Lung (tissue), 11 donors: ENCODE measurements at regions not wholly inside any gene's neighbourhood (a gene's known extent, or its start where the extent isn't known, plus 50 kb on each side); places are given as distances from the start of the nearest gene placed in this dataset.
"Not testable (repeated sequence)": the region's sequence is repeated elsewhere in the genome, so short reads cannot be mapped to it uniquely, and the experiment has no call there.

Source experiments
- ATAC-seq: fragments of 200-7000 bp; cut with Tn5 transposase; one replicate; pipeline ENCODE4 v1.9.1; 2020; ENCODE audit warnings: moderate number of reproducible peaks; ENCODE audit not compliant: insufficient read depth, low FRiP score
- DNase-seq, 3 donors: peaks; one replicate each; pipeline ENCODE4 v3.0.0-alpha.2; 2013 to 2017
- H3K27ac ChIP-seq, 2 donors: one replicate each; pipeline ENCODE4 v1.5.1; 2013; ENCODE audit warnings: mild to moderate bottlenecking in 2 of 2, moderate library complexity in 2 of 2, control low read depth in 1 of 2, inconsistent platforms in 1 of 2, low read depth in 1 of 2, low read length in 1 of 2
- H3K27me3 ChIP-seq, 3 donors: one replicate each; pipeline ENCODE4 v1.5.1; 2013; ENCODE audit warnings: low read length in 2 of 3; ENCODE audit not compliant: control insufficient read depth in 3 of 3, insufficient read depth in 3 of 3
- H3K36me3 ChIP-seq, 4 donors: one replicate each; pipeline ENCODE4 v1.5.1; 2013; ENCODE audit warnings: low read length in 4 of 4, mild to moderate bottlenecking in 1 of 4, moderate library complexity in 1 of 4; ENCODE audit not compliant: control insufficient read depth in 4 of 4, insufficient read depth in 4 of 4
- H3K4me1 ChIP-seq, 5 donors: one replicate each; pipeline ENCODE4 v1.5.1; 2013; ENCODE audit warnings: low read length in 5 of 5, mild to moderate bottlenecking in 2 of 5, moderate library complexity in 1 of 5; ENCODE audit not compliant: control insufficient read depth in 5 of 5, insufficient read depth in 5 of 5
- H3K4me3 ChIP-seq: one replicate; pipeline ENCODE4 v1.5.1; 2013; ENCODE audit warnings: mild to moderate bottlenecking, control low read depth, moderate library complexity
- H3K9ac ChIP-seq, 2 donors: one replicate each; pipeline ENCODE4 v1.5.1; 2013; ENCODE audit warnings: low read length in 2 of 2, control low read depth in 1 of 2; ENCODE audit not compliant: insufficient read depth in 1 of 2
- H3K9me3 ChIP-seq, 4 donors: one replicate each; pipeline ENCODE4 v1.5.1; 2013; ENCODE audit warnings: low read length in 3 of 4, mild to moderate bottlenecking in 1 of 4, moderate library complexity in 1 of 4; ENCODE audit not compliant: control insufficient read depth in 4 of 4, insufficient read depth in 3 of 4
- WGBS, 2 donors: extraction: QIAGEN DNeasy Blood & Tissue Kit; methylation state at CpG; one replicate each; pipeline ENCODE4 v1.1.7; 2013; 5-methylcytosine and 5-hydroxymethylcytosine counted together
- TF ChIP-seq, protein P1 (sequence below): IDR thresholded peaks from 2 replicates; pipeline ENCODE4 v1.5.1; 2012; ENCODE audit warnings: mild to moderate bottlenecking; ENCODE audit errors: control extremely low read depth, extremely low read depth
- donor health status: control.
- donor health status: control.
- donor health status: Bipolar disorder and iron deficiency.
- donor health status: healthy.
- donor health status: DM: yes; HTN: yes; CAD: no.

DNA sequence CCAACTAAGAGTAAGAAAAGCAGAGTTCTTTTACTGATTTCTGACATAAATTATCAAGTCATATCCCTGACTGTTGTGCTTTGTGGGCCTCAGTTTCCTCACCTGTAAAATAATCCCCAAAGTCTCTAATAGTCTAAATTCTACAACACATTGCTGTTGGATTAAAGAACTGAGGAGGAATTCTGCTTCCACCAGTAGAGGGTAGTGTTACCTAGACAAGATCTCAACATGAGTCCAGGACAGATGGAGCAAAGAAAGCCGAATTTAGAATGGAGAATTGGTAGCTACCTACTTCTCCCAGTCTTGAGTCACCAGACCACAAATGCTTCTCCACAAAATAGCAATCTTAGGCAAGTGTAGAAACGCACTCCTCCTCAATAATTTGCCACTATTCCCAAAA is 462.5 kb upstream of the FSHR start:
- 18 to 22% methylated on average over 2 of the region's 2 CpGs for WGBS, 2 donors
- no peaks in the 10 kb centered on the region for H3K27me3 ChIP-seq
- ATAC-seq (no peak), DNase-seq (peak in 2 of 3 donors; percentile 46 to 52)
- TF ChIP-seq, protein P1, sequence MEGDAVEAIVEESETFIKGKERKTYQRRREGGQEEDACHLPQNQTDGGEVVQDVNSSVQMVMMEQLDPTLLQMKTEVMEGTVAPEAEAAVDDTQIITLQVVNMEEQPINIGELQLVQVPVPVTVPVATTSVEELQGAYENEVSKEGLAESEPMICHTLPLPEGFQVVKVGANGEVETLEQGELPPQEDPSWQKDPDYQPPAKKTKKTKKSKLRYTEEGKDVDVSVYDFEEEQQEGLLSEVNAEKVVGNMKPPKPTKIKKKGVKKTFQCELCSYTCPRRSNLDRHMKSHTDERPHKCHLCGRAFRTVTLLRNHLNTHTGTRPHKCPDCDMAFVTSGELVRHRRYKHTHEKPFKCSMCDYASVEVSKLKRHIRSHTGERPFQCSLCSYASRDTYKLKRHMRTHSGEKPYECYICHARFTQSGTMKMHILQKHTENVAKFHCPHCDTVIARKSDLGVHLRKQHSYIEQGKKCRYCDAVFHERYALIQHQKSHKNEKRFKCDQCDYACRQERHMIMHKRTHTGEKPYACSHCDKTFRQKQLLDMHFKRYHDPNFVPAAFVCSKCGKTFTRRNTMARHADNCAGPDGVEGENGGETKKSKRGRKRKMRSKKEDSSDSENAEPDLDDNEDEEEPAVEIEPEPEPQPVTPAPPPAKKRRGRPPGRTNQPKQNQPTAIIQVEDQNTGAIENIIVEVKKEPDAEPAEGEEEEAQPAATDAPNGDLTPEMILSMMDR: no peak
- no peaks in the 10 kb centered on the region for H3K9me3 ChIP-seq
- no peaks in the 10 kb centered on the region for H3K36me3 ChIP-seq
- H3K4me1 ChIP-seq: no peaks in the 10 kb centered on the region
- no peak overlapping the region for H3K4me3 ChIP-seq
- no peak overlapping the region for H3K27ac ChIP-seq
- no peak overlapping the region for H3K9ac ChIP-seq

DNA sequence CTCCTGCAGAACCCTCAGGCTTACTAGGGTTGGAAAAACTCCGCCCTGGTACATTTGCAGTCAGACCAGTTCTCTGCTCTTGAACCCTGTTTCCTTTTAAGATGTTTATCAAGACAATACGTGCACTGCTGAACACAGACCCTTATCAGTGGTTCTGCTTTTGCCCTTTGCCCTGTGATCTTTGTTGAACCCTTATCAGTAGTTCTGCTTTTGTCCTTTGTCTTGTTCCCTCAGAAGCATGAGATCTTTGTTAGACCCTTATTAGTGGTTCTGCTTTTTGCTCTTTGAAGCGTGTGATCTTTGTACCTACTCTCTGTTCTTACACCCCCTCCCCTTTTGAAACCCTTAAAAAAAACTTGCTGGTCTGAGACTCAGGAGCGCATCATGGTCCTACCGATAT is 457.5 kb upstream of the FSHR start:
- H3K27me3 ChIP-seq, ATAC-seq, H3K4me3 ChIP-seq, H3K9ac ChIP-seq, H3K27ac ChIP-seq, DNase-seq, H3K9me3 ChIP-seq, H3K4me1 ChIP-seq, H3K36me3 ChIP-seq: not testable (repeated sequence)
- 70 to 77% methylated on average over 5 of the region's 5 CpGs for WGBS, 2 donors

DNA sequence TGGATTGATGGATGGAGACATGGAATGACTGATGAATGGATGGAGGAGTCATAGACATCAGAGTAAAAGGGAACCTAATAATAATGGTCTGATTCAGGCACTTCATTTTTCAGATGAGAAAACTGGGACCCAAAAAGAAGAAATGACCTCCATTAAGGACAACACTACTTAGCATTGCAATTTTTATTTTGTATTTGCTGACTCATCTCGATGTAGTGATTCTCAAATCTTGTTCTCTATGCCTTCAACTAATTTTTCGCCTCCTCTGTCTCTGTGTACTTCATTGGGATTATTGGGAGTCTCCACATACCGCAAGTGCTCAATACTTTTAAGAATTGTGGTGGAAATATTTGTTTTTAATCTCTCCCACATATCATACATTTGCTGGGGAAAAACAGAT is 446.2 kb upstream of the FSHR start:
- 89 to 92% methylated on average over 3 of the region's 3 CpGs for WGBS, 2 donors
- H3K27me3 ChIP-seq: no peaks in the 10 kb centered on the region
- ATAC-seq (no peak), DNase-seq (no peak)
- TF ChIP-seq, protein P1: no peak
- no peaks in the 10 kb centered on the region for H3K9me3 ChIP-seq
- no peak overlapping the region for H3K4me3 ChIP-seq
- no peak overlapping the region for H3K27ac ChIP-seq
- no peak overlapping the region for H3K9ac ChIP-seq
- H3K4me1 ChIP-seq: no peaks in the 10 kb centered on the region
- H3K36me3 ChIP-seq: no peaks in the 10 kb centered on the region

DNA sequence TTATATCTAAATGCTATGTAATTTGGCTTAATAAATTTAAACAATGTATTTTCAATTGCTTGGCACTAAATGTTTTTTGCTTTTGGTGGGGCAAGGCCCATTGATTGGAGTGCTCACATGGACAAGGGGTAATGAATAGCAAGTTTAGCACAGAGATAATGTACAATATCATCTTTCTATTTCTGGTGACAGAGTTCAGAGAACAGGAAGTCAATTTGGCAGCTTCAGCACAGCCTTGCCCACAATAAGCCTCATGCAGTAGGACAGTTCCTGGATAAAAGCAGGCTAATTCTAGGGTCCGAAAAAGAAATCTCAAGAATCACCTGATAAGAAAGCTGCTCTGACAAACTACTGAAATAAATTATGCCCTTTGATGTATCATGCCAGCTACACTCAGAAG is 443.9 kb upstream of the FSHR start:
- Histone ChIP-seq H3K27me3 (no peaks in the 10 kb centered on the region), H3K4me1 (no peaks in the 10 kb centered on the region), H3K27ac (no peak overlapping the region), H3K4me3 (no peak overlapping the region), H3K36me3 (no peaks in the 10 kb centered on the region), H3K9me3 (peaks cover 0 to 3% (median 0%) of the 10 kb centered on the region in 4 donors), H3K9ac (no peak overlapping the region)
- WGBS, 2 donors: 46 to 54% methylated on average over 1 of the region's 1 CpG
- TF ChIP-seq, protein P1: no peak
- DNase-seq (no peak), ATAC-seq (no peak)
